GM12891 (cell line): ENCODE measurements at regions not wholly inside any gene's neighbourhood (a gene's known extent, or its start where the extent isn't known, plus 50 kb on each side); places are given as distances from the start of the nearest gene placed in this dataset.

Experiments used
- POLR2A ChIP-seq: IDR thresholded peaks from 2 replicates; pipeline ENCODE4 v1.6.1; 2011; ENCODE audit warnings: low read depth, low read length, control low read depth
- POLR2AphosphoS5 ChIP-seq: IDR thresholded peaks from 2 replicates; pipeline ENCODE4 v1.6.1; 2011; ENCODE audit warnings: low read depth, low read length, control low read depth
- TAF1 ChIP-seq: IDR thresholded peaks from 2 replicates; pipeline ENCODE4 v1.6.1; 2011; ENCODE audit warnings: low read depth, low read length, control low read depth

DNA sequence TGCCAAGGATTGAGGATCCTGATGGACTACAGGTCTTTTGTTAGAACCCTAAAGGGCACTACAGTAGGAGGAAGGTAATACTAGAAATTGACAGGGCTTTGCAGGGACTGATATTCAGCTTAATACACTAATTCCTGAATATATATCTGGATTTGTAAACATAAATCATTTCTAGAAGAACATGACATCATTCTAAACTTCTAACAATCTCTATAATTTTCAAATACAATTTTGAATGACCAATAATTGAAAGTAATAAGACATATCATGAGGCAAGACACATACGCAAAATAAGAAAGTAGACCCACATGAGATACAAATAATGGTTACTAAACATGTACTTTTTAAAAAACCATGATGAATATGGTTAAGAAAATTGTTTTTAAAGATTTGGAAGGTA is 52.4 kb upstream of the LRRC8B start:
- TF ChIP-seq POLR2A (no peak), POLR2AphosphoS5 (no peak), TAF1 (no peak)
